Neutrophil (primary cell): ENCODE measurements at regions not wholly inside any gene's neighbourhood (a gene's known extent, or its start where the extent isn't known, plus 50 kb on each side); places are given as distances from the start of the nearest gene placed in this dataset.

ENCODE experiments used
- H3K27ac ChIP-seq: fragments of 200-600 bp; sonication (generic); 2 replicates; pipeline ENCODE4 v1.5.1; 2016; ENCODE audit warnings: mild to moderate bottlenecking, moderate library complexity
- H3K27me3 ChIP-seq: fragments of 200-600 bp; sonication (generic); 2 replicates; pipeline ENCODE4 v1.6.0; 2016; ENCODE audit warnings: mild to moderate bottlenecking
- H3K36me3 ChIP-seq: fragments of 200-600 bp; sonication (generic); 2 replicates; pipeline ENCODE4 v1.5.1; 2017
- H3K4me1 ChIP-seq, 2 experiments: fragments of 200-600 bp in 1 of 2; sonication (generic) in 1 of 2; 1 replicate in 1 of 2; 2 replicates in 1 of 2; pipeline versions ENCODE4 v1.5.1 to v1.6.1; 2013 to 2016; ENCODE audit warnings: low read depth in 1 of 2, low read length in 1 of 2, mild to moderate bottlenecking in 1 of 2, moderate library complexity in 1 of 2; ENCODE audit not compliant: control insufficient read depth in 1 of 2, insufficient read depth in 1 of 2
- H3K4me3 ChIP-seq, 2 experiments: fragments of 200-600 bp in 1 of 2; sonication (generic) in 1 of 2; 1 replicate in 1 of 2; 2 replicates in 1 of 2; pipeline ENCODE4 v1.5.1; 2013 to 2016; ENCODE audit warnings: low read depth in 1 of 2, low read length in 1 of 2, mild to moderate bottlenecking in 1 of 2, moderate library complexity in 1 of 2
- H3K9me3 ChIP-seq: fragments of 200-600 bp; sonication (generic); 2 replicates; pipeline ENCODE4 v1.5.1; 2016
- TF ChIP-seq, protein P1 (sequence below): fragments of 200-600 bp; sonication (generic); IDR thresholded peaks from 2 replicates; pipeline ENCODE4 v1.5.1; 2016; ENCODE audit warnings: antibody characterized with exemption

DNA sequence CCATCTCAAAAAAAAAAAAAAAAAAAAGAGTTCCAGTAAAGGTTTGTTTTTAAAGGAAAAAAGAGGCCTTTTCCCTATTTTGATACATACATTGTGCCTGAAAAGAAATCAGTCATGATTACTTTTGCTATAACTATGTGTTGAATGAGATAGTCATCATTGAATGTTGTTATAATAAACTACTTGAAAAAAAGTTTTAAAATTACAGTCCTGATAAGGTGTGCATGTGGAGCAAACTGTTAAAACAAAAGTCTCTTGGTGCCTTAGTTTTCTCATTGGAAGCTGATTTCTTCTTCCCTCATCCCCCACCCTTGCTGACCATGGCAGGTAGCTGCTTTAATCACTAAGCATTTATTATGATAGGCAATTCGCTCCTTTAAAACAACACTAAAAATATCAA lies 172.3 kb upstream of the TBCA start:
- H3K4me1 ChIP-seq, result no peaks in the 10 kb centered on the region

DNA sequence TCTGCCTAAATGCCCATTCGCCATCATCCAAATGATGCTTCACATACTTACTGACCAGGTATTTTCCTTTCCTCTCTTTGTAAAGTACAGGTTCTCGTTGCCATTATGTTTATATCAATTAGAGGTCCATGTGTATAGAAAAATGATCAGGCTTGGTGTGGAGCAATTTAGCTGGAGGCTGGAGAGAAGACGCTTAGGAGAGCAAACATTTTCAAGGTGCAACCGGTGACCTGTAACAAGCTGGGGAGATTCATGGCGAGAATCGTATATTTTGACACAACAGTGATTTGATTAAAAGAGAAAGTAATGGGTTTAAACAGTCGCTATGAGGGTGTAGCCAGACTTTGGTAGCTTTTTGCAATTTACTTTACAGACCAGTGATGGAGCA lies 170.9 kb upstream of the TBCA start:
- Histone ChIP-seq H3K9me3 (no peaks in the 10 kb centered on the region), H3K27ac (no peak overlapping the region), H3K36me3 (no peaks in the 10 kb centered on the region), H3K4me1 (no peaks in the 10 kb centered on the region), H3K27me3 (peaks cover 74% of the 10 kb centered on the region), H3K4me3 (no peak overlapping the region)
- TF ChIP-seq, protein P1, sequence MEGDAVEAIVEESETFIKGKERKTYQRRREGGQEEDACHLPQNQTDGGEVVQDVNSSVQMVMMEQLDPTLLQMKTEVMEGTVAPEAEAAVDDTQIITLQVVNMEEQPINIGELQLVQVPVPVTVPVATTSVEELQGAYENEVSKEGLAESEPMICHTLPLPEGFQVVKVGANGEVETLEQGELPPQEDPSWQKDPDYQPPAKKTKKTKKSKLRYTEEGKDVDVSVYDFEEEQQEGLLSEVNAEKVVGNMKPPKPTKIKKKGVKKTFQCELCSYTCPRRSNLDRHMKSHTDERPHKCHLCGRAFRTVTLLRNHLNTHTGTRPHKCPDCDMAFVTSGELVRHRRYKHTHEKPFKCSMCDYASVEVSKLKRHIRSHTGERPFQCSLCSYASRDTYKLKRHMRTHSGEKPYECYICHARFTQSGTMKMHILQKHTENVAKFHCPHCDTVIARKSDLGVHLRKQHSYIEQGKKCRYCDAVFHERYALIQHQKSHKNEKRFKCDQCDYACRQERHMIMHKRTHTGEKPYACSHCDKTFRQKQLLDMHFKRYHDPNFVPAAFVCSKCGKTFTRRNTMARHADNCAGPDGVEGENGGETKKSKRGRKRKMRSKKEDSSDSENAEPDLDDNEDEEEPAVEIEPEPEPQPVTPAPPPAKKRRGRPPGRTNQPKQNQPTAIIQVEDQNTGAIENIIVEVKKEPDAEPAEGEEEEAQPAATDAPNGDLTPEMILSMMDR, result no peak

More for the DNA sequence above, 172.3 kb upstream of the TBCA start:
- Histone ChIP-seq H3K36me3 (no peaks in the 10 kb centered on the region), H3K27me3 (peaks cover 81% of the 10 kb centered on the region), H3K9me3 (no peaks in the 10 kb centered on the region), H3K27ac (no peak overlapping the region), H3K4me3 (no peak overlapping the region)
- TF ChIP-seq, protein P1, result no peak

DNA sequence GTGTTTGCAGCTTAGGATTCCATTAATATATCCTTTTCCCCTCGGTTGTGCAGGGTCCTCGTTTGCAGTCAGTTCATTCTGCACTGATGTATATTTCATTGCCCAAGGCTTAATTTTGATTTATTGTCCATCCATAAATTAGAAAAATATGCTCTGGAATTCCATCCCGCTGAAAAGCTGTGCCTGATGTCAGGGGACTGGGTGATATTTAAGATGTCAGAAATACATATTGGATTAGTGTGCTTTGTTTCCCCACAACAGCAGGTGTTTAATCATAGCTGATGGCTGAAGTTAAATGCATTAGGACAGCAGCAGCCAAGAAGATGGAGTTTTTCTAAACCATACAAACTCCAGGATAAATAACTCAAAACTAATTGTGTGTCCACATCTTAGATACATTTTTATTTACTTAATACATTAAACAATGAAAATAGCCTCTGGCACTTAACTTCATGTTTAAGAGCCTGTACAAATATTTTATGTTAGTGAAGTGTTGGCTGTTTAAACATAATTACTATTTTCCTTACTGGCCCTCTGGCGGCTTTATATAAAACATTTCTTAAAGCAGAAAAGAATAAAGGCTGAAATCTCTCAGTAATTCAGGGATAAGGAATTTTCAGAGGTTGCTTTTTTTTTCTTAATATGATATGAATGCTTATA lies 170.4 kb upstream of the TBCA start:
- Histone ChIP-seq H3K27ac (no peak overlapping the region), H3K27me3 (peaks cover 69% of the 10 kb centered on the region), H3K36me3 (no peaks in the 10 kb centered on the region), H3K4me1 (no peaks in the 10 kb centered on the region), H3K4me3 (no peak overlapping the region), H3K9me3 (no peaks in the 10 kb centered on the region)
- TF ChIP-seq, protein P1, result no peak

DNA sequence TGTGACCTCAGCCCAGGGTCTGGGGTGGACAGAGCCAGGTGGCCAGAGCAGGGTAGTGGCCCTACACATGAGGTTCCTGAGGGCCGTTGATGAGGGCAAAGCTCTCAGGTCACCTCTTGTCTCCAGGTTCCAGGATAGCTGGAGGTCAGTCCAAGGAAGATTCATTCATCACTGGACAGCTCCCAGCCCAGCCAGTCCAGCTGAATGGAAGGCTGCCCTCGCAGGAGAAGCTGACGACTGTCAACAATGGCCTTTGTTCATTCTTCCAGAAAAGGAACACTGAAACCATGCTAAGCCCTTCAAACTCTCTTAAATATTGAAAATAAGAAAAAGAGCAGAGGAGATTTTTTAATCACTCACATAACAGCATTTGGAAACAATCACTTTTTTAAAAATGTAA lies 169.7 kb upstream of the TBCA start:
- no peak overlapping the region for H3K4me3 ChIP-seq
- H3K36me3 ChIP-seq, result no peaks in the 10 kb centered on the region
- H3K9me3 ChIP-seq, result no peaks in the 10 kb centered on the region
- H3K27me3 ChIP-seq, result peaks cover 65% of the 10 kb centered on the region
- H3K27ac ChIP-seq, result no peak overlapping the region
- TF ChIP-seq, protein P1, result no peak
- H3K4me1 ChIP-seq, result no peaks in the 10 kb centered on the region

DNA sequence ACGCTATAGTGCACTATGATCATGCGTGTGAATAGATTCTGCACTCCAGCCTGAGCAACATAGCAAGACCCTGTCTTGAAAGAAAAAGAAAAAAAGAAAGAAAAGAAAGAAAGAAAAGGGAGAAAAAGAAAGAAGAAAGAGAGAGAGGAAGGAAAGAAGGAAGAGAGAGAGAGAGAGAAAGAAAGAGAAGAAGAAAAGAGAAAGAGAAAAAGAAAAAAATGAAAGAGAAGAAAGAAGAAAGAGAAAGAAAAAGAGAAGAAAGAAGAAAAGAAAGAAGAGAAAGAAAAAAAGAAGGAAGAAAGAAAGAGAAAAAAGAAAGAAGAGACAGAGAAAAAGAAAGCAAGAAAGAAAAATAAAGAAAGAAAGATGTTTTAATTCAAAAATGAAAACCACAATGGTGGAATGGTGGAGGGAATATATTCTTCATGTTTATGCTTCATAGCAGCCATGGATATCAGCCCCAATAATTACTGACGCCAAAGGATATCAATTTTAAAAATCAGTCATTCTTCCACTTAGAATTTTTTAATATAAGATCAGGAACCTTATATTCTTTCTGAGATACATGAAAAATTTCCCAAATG lies 168.7 kb upstream of the TBCA start:
- Histone ChIP-seq H3K27me3 (peaks cover 55% of the 10 kb centered on the region), H3K4me1 (no peaks in the 10 kb centered on the region), H3K27ac (no peak overlapping the region), H3K4me3 (no peak overlapping the region), H3K36me3 (no peaks in the 10 kb centered on the region), H3K9me3 (no peaks in the 10 kb centered on the region)
- TF ChIP-seq, protein P1, result no peak
